ENCODE measurements at regions not wholly inside any gene's neighbourhood (a gene's known extent, or its start where the extent isn't known, plus 50 kb on each side); places are given as distances from the start of the nearest gene placed in this dataset.
A peak's percentile ranks its signal among the peaks of the same experiment; 100 is the strongest.

DNA sequence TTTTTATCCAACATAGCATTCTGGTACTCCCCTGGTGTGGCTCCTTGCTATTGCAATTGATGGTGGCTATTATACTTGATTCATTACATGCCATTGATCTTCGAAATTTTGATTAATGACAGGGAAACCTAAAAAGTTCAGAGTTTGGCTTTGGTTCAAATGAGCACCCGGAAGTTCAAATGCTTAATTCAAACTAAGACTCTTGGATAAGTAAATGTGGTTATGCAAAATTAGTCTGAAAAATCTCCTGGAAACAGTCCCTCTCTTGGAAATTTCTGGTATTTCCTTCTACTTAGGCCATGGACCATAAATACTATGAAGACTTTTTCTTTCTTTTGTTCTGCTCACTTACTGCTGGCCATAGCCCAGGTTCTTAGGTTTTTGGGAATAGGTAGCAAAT is 65.3 kb upstream of the SMIM21 start:
- Mint-ChIP-seq H3K27ac (no peak overlapping the region), H3K9me3 (peaks cover 0 to 3% (median 0%) of the 10 kb centered on the region in 7 donors), H3K4me1 (no peaks in the 10 kb centered on the region), H3K4me3 (no peak overlapping the region), H3K27me3 (peaks cover 5% of the 10 kb centered on the region), H3K36me3 (no peaks in the 10 kb centered on the region)
- no peak for DNase-seq
- Histone ChIP-seq H3K9me3 (ENCODE audit: control insufficient read depth in 2 of 2, low read length in 2 of 2) (no peaks in the 10 kb centered on the region), H3K27me3 (ENCODE audit: control insufficient read depth, insufficient read depth, low read length) (peaks cover 6% of the 10 kb centered on the region), H3K4me1 (ENCODE audit: control insufficient read depth, insufficient read depth, low read length, poor library complexity, severe bottlenecking) (no peaks in the 10 kb centered on the region), H3K27ac (ENCODE audit: insufficient read depth, low read length, poor library complexity, severe bottlenecking) (no peak overlapping the region), H3K36me3 (ENCODE audit: control insufficient read depth, insufficient read depth, low read length) (no peaks in the 10 kb centered on the region), H3K4me3 (ENCODE audit: low read depth, low read length) (no peak overlapping the region)
- ATAC-seq (ENCODE audit: low read depth in 2 of 2): no peak

DNA sequence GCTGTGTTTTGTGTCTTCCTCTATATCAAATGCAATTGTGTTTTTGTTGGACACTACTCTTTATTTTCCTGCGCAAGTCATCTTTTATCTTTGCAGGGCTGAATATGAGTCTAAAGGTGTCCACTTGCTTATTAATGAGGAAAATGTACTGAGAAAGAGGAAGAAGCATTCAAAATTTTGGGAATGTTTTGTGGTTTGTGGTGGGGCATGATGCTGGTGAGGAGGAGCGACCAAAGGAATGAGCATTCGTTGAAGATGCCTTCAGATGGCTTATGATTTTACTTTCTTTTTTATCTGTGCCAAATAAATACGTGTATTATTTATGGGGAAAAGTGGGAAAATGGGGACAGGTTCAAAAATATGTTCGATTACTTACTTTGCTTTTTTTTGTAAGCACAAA is 63.9 kb upstream of the SMIM21 start:
- Histone ChIP-seq H3K9me3 (ENCODE audit: control insufficient read depth in 2 of 2, low read length in 2 of 2) (no peaks in the 10 kb centered on the region), H3K4me1 (ENCODE audit: control insufficient read depth, insufficient read depth, low read length, poor library complexity, severe bottlenecking) (no peaks in the 10 kb centered on the region), H3K27me3 (ENCODE audit: control insufficient read depth, insufficient read depth, low read length) (no peaks in the 10 kb centered on the region), H3K4me3 (ENCODE audit: low read depth, low read length) (no peak overlapping the region), H3K27ac (ENCODE audit: insufficient read depth, low read length, poor library complexity, severe bottlenecking) (no peak overlapping the region), H3K36me3 (ENCODE audit: control insufficient read depth, insufficient read depth, low read length) (no peaks in the 10 kb centered on the region)
- Mint-ChIP-seq H3K4me1 (no peaks in the 10 kb centered on the region), H3K27ac (no peak overlapping the region), H3K9me3 (peaks cover 0 to 2% (median 0%) of the 10 kb centered on the region in 7 donors), H3K36me3 (no peaks in the 10 kb centered on the region), H3K27me3 (peaks cover 5% of the 10 kb centered on the region), H3K4me3 (no peak overlapping the region)
- DNase-seq: no peak
- ATAC-seq (ENCODE audit: low read depth in 2 of 2): no peak

DNA sequence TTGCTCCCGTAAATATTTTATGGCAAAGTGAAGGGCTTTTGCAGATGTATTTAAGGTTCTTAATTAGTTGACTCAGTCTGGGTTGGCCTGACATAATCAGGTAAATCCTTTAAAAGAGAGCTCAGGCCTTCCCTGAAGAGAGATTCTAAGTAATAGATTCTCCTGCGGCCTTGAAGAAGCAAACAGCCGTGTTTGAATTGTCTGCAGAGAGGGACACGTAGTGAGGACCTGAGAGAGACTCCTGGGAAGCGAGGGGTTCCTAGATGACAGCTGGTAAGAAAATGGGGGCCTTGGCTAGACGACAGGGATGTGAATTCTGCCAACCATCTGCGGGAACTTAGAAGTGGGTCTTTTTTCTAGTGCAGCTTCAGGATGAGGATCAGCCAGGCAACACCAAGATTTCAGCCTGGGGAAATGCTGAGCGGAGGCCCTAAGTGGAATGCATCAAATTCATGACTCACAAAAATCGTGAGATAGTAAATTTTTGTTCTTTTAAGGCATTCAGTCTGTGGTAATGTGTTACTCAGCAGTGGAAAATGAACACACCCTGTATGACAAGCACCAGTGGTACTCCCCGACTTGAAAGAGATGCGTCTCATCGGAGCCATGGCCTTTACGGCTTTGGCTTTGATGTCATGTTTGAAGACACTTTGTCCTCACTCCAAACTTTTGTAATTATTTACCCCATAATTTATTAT is 62.1 kb upstream of the SMIM21 start:
- no peaks in the 10 kb centered on the region for H3K36me3 ChIP-seq (ENCODE audit: control insufficient read depth, insufficient read depth, low read length)
- H3K9me3 Mint-ChIP-seq: no peaks in the 10 kb centered on the region
- DNase-seq (no peak), ATAC-seq (ENCODE audit: low read depth in 2 of 2) (no peak)
- no peak overlapping the region for H3K4me3 ChIP-seq (ENCODE audit: low read depth, low read length)
- no peak overlapping the region for H3K4me3 Mint-ChIP-seq
- no peak overlapping the region for H3K27ac Mint-ChIP-seq
- H3K36me3 Mint-ChIP-seq: no peaks in the 10 kb centered on the region
- no peaks in the 10 kb centered on the region for H3K4me1 ChIP-seq (ENCODE audit: control insufficient read depth, insufficient read depth, low read length, poor library complexity, severe bottlenecking)
- peaks cover 5% of the 10 kb centered on the region for H3K27me3 Mint-ChIP-seq
- H3K9me3 ChIP-seq (ENCODE audit: control insufficient read depth in 2 of 2, low read length in 2 of 2): no peaks in the 10 kb centered on the region
- peaks cover 2% of the 10 kb centered on the region for H3K27me3 ChIP-seq (ENCODE audit: control insufficient read depth, insufficient read depth, low read length)
- no peaks in the 10 kb centered on the region for H3K4me1 Mint-ChIP-seq
- H3K27ac ChIP-seq (ENCODE audit: insufficient read depth, low read length, poor library complexity, severe bottlenecking): no peak overlapping the region

DNA sequence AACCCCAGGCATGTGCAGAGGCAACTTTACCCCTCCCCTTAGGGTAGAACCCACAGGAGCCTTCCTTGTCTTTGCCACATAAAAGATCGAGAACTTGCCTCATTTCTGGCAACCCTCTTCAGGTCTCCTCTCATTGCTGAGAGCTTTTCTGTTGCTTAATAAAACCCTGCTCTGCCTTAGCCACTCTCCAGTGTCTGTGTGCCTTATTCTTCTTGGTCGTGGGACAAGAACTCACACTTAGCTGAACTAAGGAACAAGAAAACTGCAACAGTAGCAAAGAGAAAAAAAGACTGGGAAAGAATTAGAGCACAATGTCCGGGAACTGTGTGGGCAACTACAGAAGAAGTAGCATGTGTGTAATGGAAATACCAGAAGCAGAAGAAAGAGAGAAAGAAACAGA is 56.2 kb upstream of the SMIM21 start:
- no peaks in the 10 kb centered on the region for H3K9me3 ChIP-seq (ENCODE audit: control insufficient read depth in 2 of 2, low read length in 2 of 2)
- no peak overlapping the region for H3K4me3 ChIP-seq (ENCODE audit: low read depth, low read length)
- H3K27me3 ChIP-seq (ENCODE audit: control insufficient read depth, insufficient read depth, low read length): peaks cover 4% of the 10 kb centered on the region
- ATAC-seq (ENCODE audit: low read depth in 2 of 2) (no peak), DNase-seq (no peak)
- H3K36me3 ChIP-seq (ENCODE audit: control insufficient read depth, insufficient read depth, low read length): no peaks in the 10 kb centered on the region
- H3K4me3 Mint-ChIP-seq: no peak overlapping the region
- H3K27ac ChIP-seq (ENCODE audit: insufficient read depth, low read length, poor library complexity, severe bottlenecking): no peak overlapping the region
- no peaks in the 10 kb centered on the region for H3K4me1 Mint-ChIP-seq
- H3K36me3 Mint-ChIP-seq: no peaks in the 10 kb centered on the region
- no peak overlapping the region for H3K27ac Mint-ChIP-seq
- H3K27me3 Mint-ChIP-seq: peaks cover 7% of the 10 kb centered on the region
- no peaks in the 10 kb centered on the region for H3K4me1 ChIP-seq (ENCODE audit: control insufficient read depth, insufficient read depth, low read length, poor library complexity, severe bottlenecking)
- H3K9me3 Mint-ChIP-seq: peaks cover 0 to 4% (median 0%) of the 10 kb centered on the region in 7 donors

DNA sequence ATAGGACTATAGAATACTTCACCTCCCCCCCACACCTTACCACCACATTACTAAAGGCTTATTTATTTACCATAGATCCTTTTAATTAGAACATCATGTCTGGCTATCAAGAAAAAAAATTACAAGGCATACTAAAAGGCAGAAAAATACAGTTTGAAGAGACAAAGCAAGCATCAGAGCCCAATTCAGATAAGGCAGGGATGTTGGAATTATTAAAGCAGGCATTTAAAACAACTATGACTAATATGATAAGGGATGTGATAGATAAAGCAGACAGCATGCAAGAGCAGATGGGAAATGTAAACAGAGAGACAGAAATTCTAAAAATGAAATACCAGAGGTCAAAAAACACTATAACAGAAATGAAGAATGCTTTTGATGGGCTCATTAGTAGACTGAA is 55.4 kb upstream of the SMIM21 start:
- Histone ChIP-seq H3K27me3 (ENCODE audit: control insufficient read depth, insufficient read depth, low read length) (peaks cover 4% of the 10 kb centered on the region), H3K4me3 (ENCODE audit: low read depth, low read length) (no peak overlapping the region), H3K36me3 (ENCODE audit: control insufficient read depth, insufficient read depth, low read length) (no peaks in the 10 kb centered on the region), H3K9me3 (ENCODE audit: control insufficient read depth in 2 of 2, low read length in 2 of 2) (no peaks in the 10 kb centered on the region), H3K4me1 (ENCODE audit: control insufficient read depth, insufficient read depth, low read length, poor library complexity, severe bottlenecking) (no peaks in the 10 kb centered on the region), H3K27ac (ENCODE audit: insufficient read depth, low read length, poor library complexity, severe bottlenecking) (no peak overlapping the region)
- Mint-ChIP-seq H3K36me3 (no peaks in the 10 kb centered on the region), H3K27me3 (peaks cover 7% of the 10 kb centered on the region), H3K27ac (no peak overlapping the region), H3K4me1 (no peaks in the 10 kb centered on the region), H3K9me3 (peaks cover 0 to 4% (median 0%) of the 10 kb centered on the region in 7 donors), H3K4me3 (no peak overlapping the region)
- DNase-seq (no peak), ATAC-seq (ENCODE audit: low read depth in 2 of 2) (no peak)

DNA sequence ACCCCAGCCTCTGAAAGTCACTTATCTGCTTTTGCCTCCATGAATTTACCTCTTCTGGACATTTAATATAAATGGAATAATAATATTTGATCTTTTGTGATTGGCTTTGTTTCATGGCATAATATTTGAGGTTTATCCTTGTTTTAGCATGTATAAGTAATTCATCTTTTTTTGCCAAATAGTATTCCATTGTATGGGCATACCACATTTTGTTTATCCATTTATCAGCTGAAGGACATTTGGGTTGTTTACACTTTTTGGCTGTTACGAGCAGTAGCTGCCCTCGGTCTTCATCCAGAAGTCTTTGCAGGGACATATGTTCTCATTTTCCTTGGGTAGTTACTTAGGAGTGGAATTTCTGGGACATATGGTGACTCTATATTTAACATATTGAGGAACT is 53.0 kb upstream of the SMIM21 start:
- H3K9me3 ChIP-seq (ENCODE audit: control insufficient read depth in 2 of 2, low read length in 2 of 2): no peaks in the 10 kb centered on the region
- Mint-ChIP-seq H3K9me3 (peaks cover 0 to 4% (median 0%) of the 10 kb centered on the region in 7 donors), H3K27me3 (peaks cover 7% of the 10 kb centered on the region), H3K4me3 (no peak overlapping the region), H3K27ac (no peak overlapping the region), H3K4me1 (no peaks in the 10 kb centered on the region), H3K36me3 (no peaks in the 10 kb centered on the region)
- no peak overlapping the region for H3K27ac ChIP-seq (ENCODE audit: insufficient read depth, low read length, poor library complexity, severe bottlenecking)
- ATAC-seq (ENCODE audit: low read depth in 2 of 2) (no peak), DNase-seq (no peak)
- no peaks in the 10 kb centered on the region for H3K36me3 ChIP-seq (ENCODE audit: control insufficient read depth, insufficient read depth, low read length)
- H3K4me3 ChIP-seq (ENCODE audit: low read depth, low read length): no peak overlapping the region
- H3K4me1 ChIP-seq (ENCODE audit: control insufficient read depth, insufficient read depth, low read length, poor library complexity, severe bottlenecking): no peaks in the 10 kb centered on the region
- H3K27me3 ChIP-seq (ENCODE audit: control insufficient read depth, insufficient read depth, low read length): peaks cover 4% of the 10 kb centered on the region

DNA sequence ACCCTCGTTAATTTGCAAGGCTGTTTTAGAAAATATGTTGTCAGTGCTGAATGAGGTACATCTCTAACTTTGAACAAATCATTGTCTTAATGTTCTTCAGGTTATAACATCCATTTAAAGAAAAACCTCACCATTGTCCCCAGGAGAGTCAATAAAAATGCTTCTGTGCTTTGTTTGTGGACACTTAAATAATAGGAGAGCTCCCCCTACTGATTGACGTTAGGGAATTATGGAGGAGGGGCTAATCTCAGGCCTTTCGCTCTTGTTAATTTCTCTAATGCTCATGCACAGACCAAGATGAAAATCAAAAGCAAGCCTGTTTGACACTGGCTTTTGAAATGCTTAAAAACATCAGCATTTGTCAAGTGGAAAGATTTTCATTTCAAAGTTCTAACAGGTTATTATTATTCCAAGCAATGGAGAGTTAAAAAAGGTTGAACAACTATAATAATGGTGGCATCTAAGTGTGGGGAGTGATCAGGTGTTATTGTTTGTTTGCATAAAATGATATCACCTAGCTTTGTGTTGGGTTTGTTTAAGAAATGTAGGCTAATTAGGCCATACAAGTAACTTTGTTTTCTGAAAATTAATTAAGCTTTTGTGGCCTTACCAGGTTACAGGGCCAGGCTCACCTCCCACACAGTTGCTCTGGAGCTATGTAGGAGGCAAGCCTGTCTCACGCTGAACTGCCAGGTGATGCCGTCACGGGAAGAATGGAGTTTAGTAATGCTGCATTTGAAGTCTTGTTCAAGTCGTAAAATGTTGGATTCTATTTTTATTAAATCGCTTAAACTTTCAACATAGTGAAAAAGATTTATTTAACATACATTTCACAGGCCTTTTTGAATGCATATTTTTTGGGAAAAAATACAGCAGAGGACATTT is 51.7 kb upstream of the SMIM21 start:
- Mint-ChIP-seq H3K27ac (no peak overlapping the region), H3K4me1 (no peaks in the 10 kb centered on the region), H3K9me3 (peaks cover 0 to 4% (median 0%) of the 10 kb centered on the region in 7 donors), H3K27me3 (peaks cover 5% of the 10 kb centered on the region), H3K4me3 (no peak overlapping the region), H3K36me3 (no peaks in the 10 kb centered on the region)
- Histone ChIP-seq H3K27ac (ENCODE audit: insufficient read depth, low read length, poor library complexity, severe bottlenecking) (no peak overlapping the region), H3K4me3 (ENCODE audit: low read depth, low read length) (no peak overlapping the region), H3K27me3 (ENCODE audit: control insufficient read depth, insufficient read depth, low read length) (peaks cover 4% of the 10 kb centered on the region), H3K9me3 (ENCODE audit: control insufficient read depth in 2 of 2, low read length in 2 of 2) (no peaks in the 10 kb centered on the region), H3K36me3 (ENCODE audit: control insufficient read depth, insufficient read depth, low read length) (no peaks in the 10 kb centered on the region), H3K4me1 (ENCODE audit: control insufficient read depth, insufficient read depth, low read length, poor library complexity, severe bottlenecking) (no peaks in the 10 kb centered on the region)
- DNase-seq (peak in 2 of 3 donors; percentile 36 to 57), ATAC-seq (ENCODE audit: low read depth in 2 of 2) (no peak)
